ENCODE measurements at regions not wholly inside any gene's neighbourhood (a gene's known extent, or its start where the extent isn't known, plus 50 kb on each side); places are given as distances from the start of the nearest gene placed in this dataset.

GRCh38 chr18:70429847-70430500 lies 141.1 kb downstream of the SOCS6 start:
- DNase-seq = no peak

- DNase-seq = no peak
Measured at GRCh38 chr18:70428439-70428838, 139.6 kb downstream of the SOCS6 start.

- DNase-seq = no peak
Measured at GRCh38 chr18:70426818-70427217, 138.0 kb downstream of the SOCS6 start.

GRCh38 chr18:70425236-70425635 lies 136.4 kb downstream of the SOCS6 start:
- no peak for DNase-seq

GRCh38 chr18:70423988-70424387 lies 135.1 kb downstream of the SOCS6 start:
- no peak for DNase-seq

- DNase-seq = no peak
Measured at GRCh38 chr18:70423120-70423519, 134.3 kb downstream of the SOCS6 start.

GRCh38 chr18:70422391-70422965 lies 133.6 kb downstream of the SOCS6 start:
- no peak for DNase-seq

- DNase-seq = peak; percentile 94
Measured at GRCh38 chr18:70421471-70422390, 132.9 kb downstream of the SOCS6 start.

GRCh38 chr18:70420146-70420898 lies 131.5 kb downstream of the SOCS6 start:
- DNase-seq = peak; percentile 83

- DNase-seq = no peak
Measured at GRCh38 chr18:70419526-70419925, 130.7 kb downstream of the SOCS6 start.

GRCh38 chr18:70418546-70419311 lies 129.9 kb downstream of the SOCS6 start:
- DNase-seq = no peak

- DNase-seq = no peak
Measured at GRCh38 chr18:70417847-70418246, 129.0 kb downstream of the SOCS6 start.

- no peak for DNase-seq
Measured at GRCh38 chr18:70416496-70416895, 127.7 kb downstream of the SOCS6 start.

- DNase-seq = no peak
Measured at GRCh38 chr18:70415823-70416488, 127.1 kb downstream of the SOCS6 start.

- no peak for DNase-seq
Measured at GRCh38 chr18:70414315-70414900, 125.6 kb downstream of the SOCS6 start.

GRCh38 chr18:70413455-70413854 lies 124.6 kb downstream of the SOCS6 start:
- no peak for DNase-seq

GRCh38 chr18:70411876-70412435 lies 123.1 kb downstream of the SOCS6 start:
- no peak for DNase-seq

- no peak for DNase-seq
Measured at GRCh38 chr18:70411307-70411706, 122.5 kb downstream of the SOCS6 start.

GRCh38 chr18:70405052-70405451 lies 116.2 kb downstream of the SOCS6 start:
- DNase-seq = no peak

- DNase-seq = no peak
Measured at GRCh38 chr18:70400476-70400875, 111.6 kb downstream of the SOCS6 start.

GRCh38 chr18:70398076-70398475 lies 109.2 kb downstream of the SOCS6 start:
- DNase-seq = no peak

All from suppressor macrophage treated with lipopolysaccharide for 4 hours (primary cell).